SU-DHL-6 (cell line): ENCODE measurements at regions not wholly inside any gene's neighbourhood (a gene's known extent, or its start where the extent isn't known, plus 50 kb on each side); places are given as distances from the start of the nearest gene placed in this dataset.
"Not testable (repeated sequence)": the region's sequence is repeated elsewhere in the genome, so short reads cannot be mapped to it uniquely, and the experiment has no call there.

Source experiments
- H2AFZ ChIP-seq: fragments of 200-600 bp; sonication (generic); 2 replicates; pipeline ENCODE4 v1.6.1; 2014; ENCODE audit warnings: low read depth, mild to moderate bottlenecking, moderate library complexity, mixed read lengths, antibody characterized with exemption, low read length; ENCODE audit not compliant: severe bottlenecking
- H3F3A ChIP-seq: fragments of 200-600 bp; shearing (Covaris generic); 2 replicates; pipeline ENCODE4 v1.6.0; 2016; ENCODE audit warnings: antibody characterized with exemption, mild to moderate bottlenecking; ENCODE audit not compliant: insufficient read depth
- H3K27ac ChIP-seq: fragments of 200-600 bp; sonication (generic); 2 replicates; pipeline ENCODE4 v1.5.1; 2016; ENCODE audit warnings: low read depth, mild to moderate bottlenecking, low read length, moderate library complexity, mixed read lengths
- H3K27me3 ChIP-seq: fragments of 200-600 bp; sonication (generic), shearing (Covaris generic); 2 replicates; pipeline ENCODE4 v1.6.0; 2014; ENCODE audit warnings: mild to moderate bottlenecking, low read length
- H3K36me3 ChIP-seq: fragments of 200-600 bp; sonication (generic); 2 replicates; pipeline ENCODE4 v1.6.1; 2014; ENCODE audit warnings: mild to moderate bottlenecking, low read length, mixed read lengths
- H3K4me2 ChIP-seq: fragments of 300-600, 200-600 bp; shearing (Covaris generic), sonication (generic); 2 replicates; pipeline ENCODE4 v1.6.0; 2014; ENCODE audit warnings: low read length, low read depth, mild to moderate bottlenecking; ENCODE audit not compliant: poor library complexity, severe bottlenecking
- H3K4me3 ChIP-seq: fragments of 200-600 bp; sonication (generic); 2 replicates; pipeline ENCODE4 v1.5.1; 2014; ENCODE audit warnings: antibody characterized with exemption, low read length, mild to moderate bottlenecking, mixed read lengths; ENCODE audit not compliant: insufficient read depth, poor library complexity, severe bottlenecking
- H3K79me2 ChIP-seq: fragments of 200-600 bp; sonication (generic); 2 replicates; pipeline ENCODE4 v1.6.1; 2014; ENCODE audit warnings: mild to moderate bottlenecking, low read length, moderate library complexity; ENCODE audit not compliant: insufficient read depth
- H3K9ac ChIP-seq: fragments of 200-600 bp; sonication (generic); 2 replicates; pipeline ENCODE4 v1.7.0; 2014; ENCODE audit warnings: mild to moderate bottlenecking, low read length
- H3K9me2 ChIP-seq: fragments of 200-600 bp; sonication (generic); replicated peaks from 2 replicates; pipeline ENCODE4 v1.6.1; 2014; ENCODE audit warnings: low read length; ENCODE audit not compliant: insufficient read depth
- H3K9me3 ChIP-seq: fragments of 200-600 bp; sonication (generic); 2 replicates; pipeline ENCODE4 v1.6.1; 2014; ENCODE audit warnings: low read length, mixed read lengths; ENCODE audit not compliant: insufficient read depth
- H4K20me1 ChIP-seq: fragments of 200-600 bp; sonication (generic); 2 replicates; pipeline ENCODE4 v1.6.1; 2014; ENCODE audit warnings: low read depth, mild to moderate bottlenecking, antibody characterized with exemption, low read length, moderate library complexity, mixed read lengths
- CTCF ChIP-seq: fragments of 200-600 bp; sonication (generic); IDR thresholded peaks from one replicate; pipeline ENCODE4 v1.5.1; 2017; ENCODE audit warnings: antibody characterized with exemption, mild to moderate bottlenecking, low read length, moderate library complexity; ENCODE audit not compliant: insufficient read depth, poor library complexity, severe bottlenecking
- EZH2phosphoT487 ChIP-seq: fragments of 200-600 bp; sonication (generic), shearing (Covaris generic); conservative IDR thresholded peaks from 2 replicates; pipeline ENCODE4 v1.6.1; 2018; ENCODE audit warnings: mild to moderate bottlenecking, antibody characterized with exemption, low read length, moderate library complexity, mixed read lengths

DNA sequence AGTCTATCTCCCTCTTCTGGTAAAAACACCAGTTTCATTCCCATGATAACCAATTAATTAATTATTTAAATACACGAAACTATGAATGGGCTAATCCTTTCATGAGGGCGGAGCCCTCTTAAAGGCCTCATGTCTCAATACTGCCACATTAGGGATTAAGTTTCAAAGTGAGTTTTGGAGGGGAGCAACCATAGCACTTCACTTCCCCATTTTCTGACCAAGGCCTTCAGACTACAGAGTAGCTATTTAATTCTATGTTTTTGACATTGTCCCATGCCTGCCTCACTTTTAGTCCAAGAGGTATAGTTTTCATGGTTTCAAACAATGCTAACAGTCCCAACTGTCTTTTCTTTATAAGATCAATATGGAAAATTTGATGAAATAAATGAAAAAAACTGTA is 618.6 kb downstream of the ZWINT start:
- Histone ChIP-seq H3K4me2 (no peak overlapping the region), H3K79me2 (no peaks in the 10 kb centered on the region), H3K9me2 (no peaks in the 10 kb centered on the region; the same call in 1 of the 2 replicates), H3K27ac (no peak overlapping the region), H3F3A (no peaks in the 10 kb centered on the region), H3K9ac (no peak overlapping the region), H3K27me3 (no peaks in the 10 kb centered on the region), H4K20me1 (no peaks in the 10 kb centered on the region), H3K9me3 (no peaks in the 10 kb centered on the region), H2AFZ (no peak overlapping the region), H3K4me3 (no peak overlapping the region), H3K36me3 (no peaks in the 10 kb centered on the region)
- TF ChIP-seq EZH2phosphoT487, result no peak
- no peak for TF ChIP-seq CTCF

DNA sequence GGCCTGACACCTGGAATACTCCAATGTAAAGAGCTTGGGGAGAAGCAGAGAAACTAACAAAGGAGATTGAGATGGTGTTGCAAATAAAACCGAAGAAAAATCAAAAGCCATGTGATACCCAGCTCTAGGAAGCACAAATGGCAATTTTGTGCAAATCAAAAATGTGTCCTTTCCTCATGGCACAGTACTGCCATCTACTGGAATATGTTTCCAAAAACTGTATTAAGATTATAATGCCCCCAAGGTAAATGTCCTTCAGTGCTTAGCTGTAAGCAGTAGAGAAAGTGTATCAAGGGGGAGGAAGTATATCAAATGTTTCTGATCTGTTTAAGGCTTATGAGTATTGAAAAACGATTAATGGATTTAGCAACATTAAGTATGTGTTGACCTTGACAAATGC is 620.3 kb downstream of the ZWINT start:
- not testable (repeated sequence) for H4K20me1 ChIP-seq, H3K9me3 ChIP-seq, H3K27me3 ChIP-seq, H2AFZ ChIP-seq, H3K9me2 ChIP-seq, H3K9ac ChIP-seq, H3F3A ChIP-seq, H3K4me3 ChIP-seq, H3K36me3 ChIP-seq, H3K79me2 ChIP-seq, H3K4me2 ChIP-seq, H3K27ac ChIP-seq

DNA sequence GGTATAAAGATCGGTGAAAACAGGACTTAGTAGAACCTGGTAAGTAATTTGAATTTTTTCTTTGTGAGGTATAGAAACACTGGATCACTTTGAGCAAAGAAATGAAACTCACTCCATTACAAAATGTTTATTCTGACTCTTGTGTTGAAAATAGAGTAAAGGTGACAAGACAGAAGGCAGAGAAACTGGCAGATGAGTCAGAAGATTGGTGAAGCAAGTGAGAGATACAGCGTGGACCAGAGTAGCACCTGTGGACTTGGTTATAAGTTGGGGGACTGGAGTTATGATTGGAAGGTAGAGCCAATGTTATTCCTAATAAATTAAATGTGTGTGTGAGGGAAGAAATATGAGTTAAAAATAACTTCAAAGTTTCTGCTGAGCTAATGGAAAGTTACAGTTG is 620.9 kb downstream of the ZWINT start:
- Histone ChIP-seq H2AFZ (no peak overlapping the region), H3F3A (no peaks in the 10 kb centered on the region), H3K9me2 (no peaks in the 10 kb centered on the region), H3K9me3 (no peaks in the 10 kb centered on the region), H3K4me3 (no peak overlapping the region), H3K27ac (no peak overlapping the region), H3K36me3 (no peaks in the 10 kb centered on the region), H3K79me2 (no peaks in the 10 kb centered on the region), H3K27me3 (no peaks in the 10 kb centered on the region), H3K4me2 (no peak overlapping the region), H4K20me1 (no peaks in the 10 kb centered on the region), H3K9ac (no peak overlapping the region)
- no peak for TF ChIP-seq EZH2phosphoT487

DNA sequence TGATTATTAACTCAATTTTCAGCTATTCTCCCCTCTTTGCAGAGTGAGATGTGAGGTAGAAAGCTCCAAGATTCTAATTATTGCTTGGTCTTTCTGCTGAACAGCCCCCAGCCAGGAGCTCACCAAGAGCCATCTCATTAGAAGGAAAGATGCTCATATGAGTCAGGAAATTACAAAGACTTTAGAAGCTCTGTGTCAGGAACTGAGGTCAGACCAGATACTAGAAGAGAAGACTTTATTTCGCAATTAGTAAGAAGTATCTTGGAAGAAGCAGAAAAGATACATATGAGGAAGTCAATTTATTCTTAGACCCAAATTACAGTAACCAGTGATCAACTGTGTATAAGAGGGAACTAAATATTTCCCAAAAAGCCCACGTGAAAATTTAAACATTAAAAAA is 626.9 kb downstream of the ZWINT start:
- no peaks in the 10 kb centered on the region for H3K27me3 ChIP-seq
- no peak for TF ChIP-seq CTCF
- no peak for TF ChIP-seq EZH2phosphoT487
- no peaks in the 10 kb centered on the region for H3K9me3 ChIP-seq
- H3K9ac ChIP-seq, result no peak overlapping the region
- H3K36me3 ChIP-seq, result no peaks in the 10 kb centered on the region
- H3K4me2 ChIP-seq, result no peak overlapping the region
- H3K79me2 ChIP-seq, result no peaks in the 10 kb centered on the region
- no peak overlapping the region for H3K27ac ChIP-seq
- H4K20me1 ChIP-seq, result no peaks in the 10 kb centered on the region
- no peak overlapping the region for H3K4me3 ChIP-seq
- no peak overlapping the region for H2AFZ ChIP-seq
- H3K9me2 ChIP-seq, result no peaks in the 10 kb centered on the region
- H3F3A ChIP-seq, result no peaks in the 10 kb centered on the region
